GM19238 (cell line): ENCODE measurements at regions not wholly inside any gene's neighbourhood (a gene's known extent, or its start where the extent isn't known, plus 50 kb on each side); places are given as distances from the start of the nearest gene placed in this dataset.
"Not testable (repeated sequence)": the region's sequence is repeated elsewhere in the genome, so short reads cannot be mapped to it uniquely, and the experiment has no call there.

Source experiments
- DNase-seq: peaks from one replicate; pipeline ENCODE4 v3.0.0; 2011; ENCODE audit warnings: low spot score; ENCODE audit not compliant: insufficient read length

- no peak for DNase-seq
Measured at GRCh38 chr2:12610314-12610713, 106.4 kb upstream of the TRIB2 start.

GRCh38 chr2:12612168-12612567, 104.6 kb upstream of the TRIB2 start:
- no peak for DNase-seq

GRCh38 chr2:12612671-12613070, 104.1 kb upstream of the TRIB2 start:
- no peak for DNase-seq

GRCh38 chr2:12613137-12613835, 103.5 kb upstream of the TRIB2 start:
- no peak for DNase-seq

GRCh38 chr2:12615509-12615908, 101.2 kb upstream of the TRIB2 start:
- DNase-seq, result no peak

GRCh38 chr2:12616456-12617156, 100.1 kb upstream of the TRIB2 start:
- no peak for DNase-seq

- no peak for DNase-seq
Measured at GRCh38 chr2:12617366-12617765, 99.4 kb upstream of the TRIB2 start.

GRCh38 chr2:12617853-12618252, 98.9 kb upstream of the TRIB2 start:
- no peak for DNase-seq

- DNase-seq, result no peak
Measured at GRCh38 chr2:12618576-12618975, 98.2 kb upstream of the TRIB2 start.

GRCh38 chr2:12619975-12620374, 96.8 kb upstream of the TRIB2 start:
- DNase-seq, result no peak

- DNase-seq, result no peak
Measured at GRCh38 chr2:12620759-12621158, 96.0 kb upstream of the TRIB2 start.

- DNase-seq, result no peak
Measured at GRCh38 chr2:12623051-12623450, 93.7 kb upstream of the TRIB2 start.

- no peak for DNase-seq
Measured at GRCh38 chr2:12624384-12624783, 92.4 kb upstream of the TRIB2 start.

- no peak for DNase-seq
Measured at GRCh38 chr2:12624905-12625598, 91.7 kb upstream of the TRIB2 start.

GRCh38 chr2:12628541-12628940, 88.2 kb upstream of the TRIB2 start:
- not testable (repeated sequence) for DNase-seq

GRCh38 chr2:12636837-12637581, 79.7 kb upstream of the TRIB2 start:
- DNase-seq, result no peak

GRCh38 chr2:12637754-12638153, 79.0 kb upstream of the TRIB2 start:
- no peak for DNase-seq

GRCh38 chr2:12641441-12641840, 75.3 kb upstream of the TRIB2 start:
- DNase-seq, result no peak

GRCh38 chr2:12642332-12642731, 74.4 kb upstream of the TRIB2 start:
- no peak for DNase-seq

- no peak for DNase-seq
Measured at GRCh38 chr2:12642859-12643258, 73.9 kb upstream of the TRIB2 start.

- no peak for DNase-seq
Measured at GRCh38 chr2:12649602-12650400, 66.9 kb upstream of the TRIB2 start.
